HepG2 (cell line): ENCODE measurements at regions not wholly inside any gene's neighbourhood (a gene's known extent, or its start where the extent isn't known, plus 50 kb on each side); places are given as distances from the start of the nearest gene placed in this dataset.
A peak's percentile ranks its signal among the peaks of the same experiment; 100 is the strongest.

Source experiments
- AHDC1 ChIP-seq: sonication (generic); formaldehyde crosslinking; IDR thresholded peaks from 2 replicates; pipeline ENCODE4 v1.5.1; 2020; ENCODE audit warnings: mild to moderate bottlenecking, missing genetic modification reagents, borderline replicate concordance
- CBX2 ChIP-seq, 2 experiments: fragments of 200-600 bp in 1 of 2; sonication (generic); formaldehyde crosslinking in 1 of 2; IDR thresholded peaks; 2 replicates each; pipeline versions ENCODE4 v1.7.0 to v1.8.1; 2018 to 2022; ENCODE audit warnings: low read depth in 2 of 2, low read length in 1 of 2, mild to moderate bottlenecking in 1 of 2, missing genetic modification reagents in 1 of 2
- HMG20B ChIP-seq: conservative IDR thresholded peaks from 2 replicates; pipeline ENCODE4 v1.6.1; 2016; ENCODE audit warnings: missing genetic modification reagents, missing compliant biosample characterization
- KDM5B ChIP-seq: sonication (generic); formaldehyde crosslinking; IDR thresholded peaks from 2 replicates; pipeline ENCODE4 v1.4.0; 2020; ENCODE audit warnings: missing genetic modification reagents, mild to moderate bottlenecking, borderline replicate concordance
- MTF2 ChIP-seq: sonication (generic); formaldehyde crosslinking; IDR thresholded peaks from 2 replicates; pipeline ENCODE4 v1.5.0; 2020; ENCODE audit warnings: missing genetic modification reagents, borderline replicate concordance
- NBN ChIP-seq: fragments of 450-650 bp; conservative IDR thresholded peaks from 2 replicates; pipeline ENCODE4 v1.6.1; 2017
- NFE2 ChIP-seq: sonication (generic); formaldehyde crosslinking; IDR thresholded peaks from 2 replicates; pipeline ENCODE4 v1.4.0; 2020; ENCODE audit warnings: missing genetic modification reagents
- USF2 ChIP-seq, 2 experiments: sonication (generic) in 1 of 2; formaldehyde crosslinking in 1 of 2; IDR thresholded peaks; 2 replicates each; pipeline versions ENCODE4 v1.5.1 to v1.6.1; 2011 to 2020; ENCODE audit warnings: borderline replicate concordance in 1 of 2, low read depth in 1 of 2, low read length in 1 of 2, mild to moderate bottlenecking in 1 of 2, missing genetic modification reagents in 1 of 2, moderate library complexity in 1 of 2
- ZBTB25 ChIP-seq: IDR thresholded peaks from 2 replicates; pipeline ENCODE4 v1.6.1; 2018; ENCODE audit warnings: missing genetic modification reagents
- ZBTB26 ChIP-seq: IDR thresholded peaks from 2 replicates; pipeline ENCODE4 v1.6.1; 2016; ENCODE audit warnings: missing compliant biosample characterization, missing genetic modification reagents, borderline replicate concordance
- ZBTB42 ChIP-seq: sonication (generic); formaldehyde crosslinking; IDR thresholded peaks from 2 replicates; pipeline ENCODE4 v1.5.0; 2020; ENCODE audit warnings: mild to moderate bottlenecking, missing genetic modification reagents
- ZMAT5 ChIP-seq: sonication (generic); formaldehyde crosslinking; IDR thresholded peaks from 2 replicates; pipeline ENCODE4 v1.5.0; 2020; ENCODE audit warnings: mild to moderate bottlenecking, low read depth, missing genetic modification reagents, borderline replicate concordance
- ZNF615 ChIP-seq: sonication (generic); formaldehyde crosslinking; IDR thresholded peaks from 2 replicates; pipeline ENCODE4 v1.5.0; 2020; ENCODE audit warnings: mild to moderate bottlenecking, missing genetic modification reagents, borderline replicate concordance
- ZNF652 ChIP-seq: IDR thresholded peaks from 2 replicates; pipeline ENCODE4 v1.6.1; 2016; ENCODE audit warnings: low read depth, borderline replicate concordance
- ZNF816 ChIP-seq: sonication (generic); formaldehyde crosslinking; IDR thresholded peaks from 2 replicates; pipeline ENCODE4 v1.8.0; 2022; ENCODE audit warnings: missing genetic modification reagents, mild to moderate bottlenecking, borderline replicate concordance
- ZSCAN9 ChIP-seq: IDR thresholded peaks from 2 replicates; pipeline ENCODE4 v1.6.1; 2016; ENCODE audit warnings: borderline replicate concordance

GRCh38 chr4:83171436-83172039 is 57.0 kb upstream of the PLAC8 start (continued):
- peak; percentile 43; the same call in 1 of the 2 replicates for TF ChIP-seq AHDC1
- no peak for TF ChIP-seq HMG20B
- no peak for TF ChIP-seq CBX2 (IDR thresholded peaks at IDR 0.05; ENCODE audit: low read depth, low read length)
- TF ChIP-seq CBX2 (CRISPR knock-in tag; IDR thresholded peaks at IDR 0.05; ENCODE audit: low read depth): no peak
- no peak for TF ChIP-seq MTF2
- no peak for TF ChIP-seq NFE2 (CRISPR knock-in tag)
- no peak for TF ChIP-seq ZNF615 (CRISPR knock-in tag)
- TF ChIP-seq ZNF816: no peak
- TF ChIP-seq ZBTB42: no peak
- no peak for TF ChIP-seq ZBTB25 (CRISPR knock-in tag)
- TF ChIP-seq NBN: no peak
- no peak for TF ChIP-seq ZMAT5
- TF ChIP-seq ZBTB26 (CRISPR knock-in tag): no peak
- no peak for TF ChIP-seq ZNF652 (CRISPR knock-in tag)
- no peak for TF ChIP-seq ZSCAN9 (CRISPR knock-in tag)
- TF ChIP-seq KDM5B (CRISPR knock-in tag): no peak
- no peak for TF ChIP-seq USF2 (IDR thresholded peaks at IDR 0.05; ENCODE audit: low read depth, low read length)
- no peak for TF ChIP-seq USF2 (CRISPR knock-in tag; IDR thresholded peaks at IDR 0.05; ENCODE audit: borderline replicate concordance)
